Mucosa of stomach (tissue), 1 donor: ENCODE measurements at regions not wholly inside any gene's neighbourhood (a gene's known extent, or its start where the extent isn't known, plus 50 kb on each side); places are given as distances from the start of the nearest gene placed in this dataset.

Experiments
- H3K27me3 ChIP-seq: one replicate; pipeline ENCODE4 v1.7.0; 2013; ENCODE audit warnings: mild to moderate bottlenecking, low read length; ENCODE audit not compliant: control insufficient read depth, insufficient read depth
- H3K36me3 ChIP-seq: one replicate; pipeline ENCODE4 v1.7.0; 2013; ENCODE audit warnings: low read length; ENCODE audit not compliant: control insufficient read depth, insufficient read depth
- H3K4me1 ChIP-seq: one replicate; pipeline ENCODE4 v1.7.0; 2013; ENCODE audit warnings: mild to moderate bottlenecking, low read length; ENCODE audit not compliant: control insufficient read depth, insufficient read depth
- H3K4me3 ChIP-seq: one replicate; pipeline ENCODE4 v1.7.0; 2013; ENCODE audit warnings: low read length
- H3K9ac ChIP-seq: one replicate; pipeline ENCODE4 v1.7.0; 2013; ENCODE audit warnings: mild to moderate bottlenecking, low read length, moderate library complexity
- H3K9me3 ChIP-seq: one replicate; pipeline ENCODE4 v1.7.0; 2013; ENCODE audit warnings: mild to moderate bottlenecking, low read length, moderate library complexity; ENCODE audit not compliant: control insufficient read depth
- donor health status: Pancreatic carcinoma.

DNA sequence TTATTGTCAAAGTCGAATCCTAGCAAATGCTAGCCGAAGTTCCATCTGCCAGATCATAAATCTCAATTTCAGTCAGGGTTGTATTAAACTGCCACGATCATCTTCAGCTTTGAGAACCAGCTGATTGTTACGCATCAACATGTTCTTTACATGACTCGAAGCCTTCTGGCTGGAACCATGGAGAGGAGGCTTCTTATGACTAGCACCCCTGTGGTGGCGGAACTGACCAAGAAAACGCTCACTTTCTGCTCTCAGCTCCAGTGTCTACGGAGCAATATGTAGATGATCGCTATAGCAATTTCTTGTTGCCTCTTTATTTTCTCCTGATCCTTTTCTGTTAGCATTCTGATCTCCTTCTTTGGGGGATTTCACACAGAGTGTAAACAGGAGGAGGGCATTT is 479.4 kb upstream of the SLC35B3 start:
- Histone ChIP-seq H3K36me3 (no peaks in the 10 kb centered on the region), H3K27me3 (no peaks in the 10 kb centered on the region)

GRCh38 chr6:8908638-8909037 is 473.3 kb upstream of the SLC35B3 start:
- Histone ChIP-seq H3K4me3 (no peak overlapping the region), H3K36me3 (no peaks in the 10 kb centered on the region), H3K9me3 (no peaks in the 10 kb centered on the region), H3K27me3 (no peaks in the 10 kb centered on the region), H3K9ac (no peak overlapping the region), H3K4me1 (no peaks in the 10 kb centered on the region)

More for the DNA sequence above, 479.4 kb upstream of the SLC35B3 start:
- no peak overlapping the region for H3K9ac ChIP-seq
- H3K4me3 ChIP-seq, result no peak overlapping the region
- no peaks in the 10 kb centered on the region for H3K9me3 ChIP-seq
- no peaks in the 10 kb centered on the region for H3K4me1 ChIP-seq

DNA sequence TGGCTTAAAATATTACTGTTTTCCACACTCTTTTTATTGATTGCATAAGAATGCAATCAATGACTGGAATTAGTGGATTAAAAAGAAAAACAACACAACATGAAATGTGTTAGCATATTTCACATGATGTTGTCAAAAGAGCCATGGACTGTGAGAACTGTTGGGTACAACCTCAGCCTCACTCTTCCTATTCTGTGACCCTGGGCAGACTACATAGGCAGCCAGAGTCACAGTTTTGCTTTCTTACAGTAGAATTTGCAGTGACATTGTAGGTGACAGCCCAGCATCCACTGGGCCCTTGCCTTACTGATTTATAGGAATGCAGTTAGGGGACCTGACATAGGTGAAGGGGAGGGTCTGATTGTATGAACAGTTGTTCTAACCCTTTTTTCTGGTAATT is 471.4 kb upstream of the SLC35B3 start:
- Histone ChIP-seq H3K36me3 (no peaks in the 10 kb centered on the region), H3K4me1 (no peaks in the 10 kb centered on the region), H3K4me3 (no peak overlapping the region), H3K27me3 (no peaks in the 10 kb centered on the region), H3K9ac (no peak overlapping the region), H3K9me3 (no peaks in the 10 kb centered on the region)

DNA sequence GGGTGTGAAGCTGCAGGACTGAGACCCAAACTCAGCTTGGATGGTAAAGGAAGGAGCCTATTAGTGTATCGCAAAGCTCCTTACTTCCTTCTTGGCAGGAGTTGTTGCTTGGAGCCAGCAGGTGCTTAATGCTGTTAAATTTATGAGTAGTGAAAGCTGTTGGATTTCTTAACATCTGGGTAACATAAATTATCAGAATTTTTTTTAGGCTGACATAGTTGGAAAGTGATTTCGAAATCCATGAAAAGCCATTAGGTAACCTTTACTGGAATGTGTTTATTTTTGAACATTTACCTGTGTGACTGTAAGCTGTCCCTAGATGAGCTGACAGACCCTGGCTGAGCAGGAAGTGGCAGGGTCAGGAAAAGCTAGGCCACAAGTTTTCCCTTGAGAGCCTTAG is 470.4 kb upstream of the SLC35B3 start:
- Histone ChIP-seq H3K27me3 (no peaks in the 10 kb centered on the region), H3K4me3 (no peak overlapping the region), H3K4me1 (no peaks in the 10 kb centered on the region), H3K9ac (no peak overlapping the region), H3K36me3 (no peaks in the 10 kb centered on the region), H3K9me3 (no peaks in the 10 kb centered on the region)

DNA sequence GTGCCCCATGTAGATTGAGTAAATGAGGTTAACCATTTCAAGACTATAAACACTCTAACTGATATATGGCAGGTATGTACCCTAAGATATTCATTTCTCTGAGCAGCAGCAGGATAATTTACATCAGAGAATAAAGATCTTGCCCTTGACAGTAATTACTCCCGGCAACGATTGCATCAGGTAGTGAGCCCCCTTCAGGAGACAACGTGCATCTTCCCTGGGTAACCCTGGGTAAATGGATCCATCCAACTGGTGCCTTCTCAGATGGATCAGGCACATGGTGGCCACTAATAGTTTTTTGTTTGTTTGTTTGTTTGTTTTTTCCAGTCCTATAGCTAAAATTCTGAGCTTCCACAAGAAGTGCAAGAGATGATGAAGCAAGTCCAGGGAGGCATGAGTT is 469.4 kb upstream of the SLC35B3 start:
- Histone ChIP-seq H3K36me3 (no peaks in the 10 kb centered on the region), H3K27me3 (no peaks in the 10 kb centered on the region), H3K4me3 (no peak overlapping the region), H3K9me3 (no peaks in the 10 kb centered on the region), H3K9ac (no peak overlapping the region), H3K4me1 (no peaks in the 10 kb centered on the region)

DNA sequence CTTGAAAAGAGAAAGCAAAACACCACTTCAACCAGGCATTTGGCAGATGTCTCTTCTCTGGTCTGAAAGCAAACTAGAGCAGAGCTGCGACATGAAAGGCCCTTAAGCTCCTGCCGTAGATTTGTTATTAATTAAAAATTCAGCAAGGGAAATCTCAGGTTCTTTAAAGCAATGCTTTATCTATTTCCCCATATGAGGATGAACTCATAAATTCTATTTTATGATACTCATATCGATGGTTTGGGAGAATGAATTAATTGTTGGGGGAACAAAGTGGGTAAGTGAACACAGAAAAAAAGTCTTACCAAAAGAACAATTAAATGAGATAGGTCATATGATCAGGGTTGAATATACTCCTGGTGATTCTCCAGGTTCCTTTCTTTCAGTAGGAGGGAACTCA is 464.7 kb upstream of the SLC35B3 start:
- H3K4me1 ChIP-seq, result no peaks in the 10 kb centered on the region
- H3K36me3 ChIP-seq, result no peaks in the 10 kb centered on the region
- H3K4me3 ChIP-seq, result no peak overlapping the region
- H3K27me3 ChIP-seq, result no peaks in the 10 kb centered on the region
- H3K9ac ChIP-seq, result no peak overlapping the region
- no peaks in the 10 kb centered on the region for H3K9me3 ChIP-seq

GRCh38 chr6:8889514-8889913 is 454.2 kb upstream of the SLC35B3 start:
- no peaks in the 10 kb centered on the region for H3K4me1 ChIP-seq
- no peaks in the 10 kb centered on the region for H3K27me3 ChIP-seq
- no peaks in the 10 kb centered on the region for H3K9me3 ChIP-seq
- H3K9ac ChIP-seq, result no peak overlapping the region
- H3K4me3 ChIP-seq, result no peak overlapping the region
- no peaks in the 10 kb centered on the region for H3K36me3 ChIP-seq

GRCh38 chr6:8888468-8888867 is 453.1 kb upstream of the SLC35B3 start:
- Histone ChIP-seq H3K9ac (no peak overlapping the region), H3K4me3 (no peak overlapping the region), H3K27me3 (no peaks in the 10 kb centered on the region), H3K36me3 (no peaks in the 10 kb centered on the region), H3K4me1 (no peaks in the 10 kb centered on the region), H3K9me3 (no peaks in the 10 kb centered on the region)

- Histone ChIP-seq H3K4me1 (no peaks in the 10 kb centered on the region), H3K9me3 (no peaks in the 10 kb centered on the region), H3K9ac (no peak overlapping the region), H3K27me3 (no peaks in the 10 kb centered on the region), H3K4me3 (no peak overlapping the region), H3K36me3 (no peaks in the 10 kb centered on the region)
These were observed 446.3 kb upstream of the SLC35B3 start for GRCh38 chr6:8881663-8882062.

DNA sequence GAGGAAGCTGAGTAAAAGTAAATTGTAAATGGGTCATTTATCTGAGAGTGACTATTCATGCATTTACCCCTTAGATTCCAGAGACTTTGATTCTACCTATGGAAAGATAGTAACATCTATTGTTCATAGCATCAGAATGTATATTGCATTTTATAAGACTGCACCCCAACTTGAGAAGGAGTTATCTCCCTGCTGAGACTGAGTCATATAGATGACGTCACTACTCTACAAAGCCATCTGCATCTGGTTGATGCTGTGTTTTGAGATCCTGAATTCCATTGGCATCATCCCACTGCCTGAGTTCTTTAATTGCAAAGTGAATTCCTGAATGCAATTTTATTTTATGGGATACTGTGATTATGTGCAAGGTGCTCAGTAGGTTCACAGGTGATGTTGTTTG is 444.0 kb upstream of the SLC35B3 start:
- H3K27me3 ChIP-seq, result no peaks in the 10 kb centered on the region
- H3K9me3 ChIP-seq, result no peaks in the 10 kb centered on the region
- no peaks in the 10 kb centered on the region for H3K4me1 ChIP-seq
- H3K4me3 ChIP-seq, result no peak overlapping the region
- no peak overlapping the region for H3K9ac ChIP-seq
- no peaks in the 10 kb centered on the region for H3K36me3 ChIP-seq

DNA sequence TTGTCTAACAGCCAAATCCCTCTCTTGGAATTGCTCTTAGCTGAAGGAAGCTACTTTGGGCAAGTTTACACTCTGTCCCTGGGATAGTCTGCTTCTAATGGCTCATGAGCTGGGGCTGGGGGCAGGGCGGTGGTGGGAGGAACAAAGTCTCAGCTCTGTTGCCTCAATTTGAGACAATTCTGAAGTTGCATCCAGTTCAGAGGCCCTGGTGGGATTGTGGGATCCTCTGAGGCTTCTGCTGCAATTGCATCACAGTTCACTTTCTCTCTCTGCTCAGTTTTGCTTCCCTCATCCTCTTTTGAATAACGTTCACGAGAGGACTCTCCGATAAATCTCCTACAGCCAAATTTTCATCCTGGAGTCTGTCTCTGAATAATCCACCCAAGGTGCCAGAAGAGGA is 440.6 kb upstream of the SLC35B3 start:
- Histone ChIP-seq H3K36me3 (no peaks in the 10 kb centered on the region), H3K4me1 (no peaks in the 10 kb centered on the region), H3K9me3 (no peaks in the 10 kb centered on the region), H3K9ac (no peak overlapping the region), H3K4me3 (no peak overlapping the region), H3K27me3 (no peaks in the 10 kb centered on the region)

GRCh38 chr6:8872589-8872988 is 437.2 kb upstream of the SLC35B3 start:
- no peaks in the 10 kb centered on the region for H3K36me3 ChIP-seq
- no peaks in the 10 kb centered on the region for H3K9me3 ChIP-seq
- no peak overlapping the region for H3K9ac ChIP-seq
- no peak overlapping the region for H3K4me3 ChIP-seq
- H3K4me1 ChIP-seq, result no peaks in the 10 kb centered on the region
- H3K27me3 ChIP-seq, result no peaks in the 10 kb centered on the region

GRCh38 chr6:8865451-8865850 is 430.1 kb upstream of the SLC35B3 start:
- Histone ChIP-seq H3K9ac (no peak overlapping the region), H3K36me3 (no peaks in the 10 kb centered on the region), H3K4me3 (no peak overlapping the region), H3K4me1 (no peaks in the 10 kb centered on the region), H3K9me3 (no peaks in the 10 kb centered on the region), H3K27me3 (no peaks in the 10 kb centered on the region)
